H1 (cell line): ENCODE measurements at regions not wholly inside any gene's neighbourhood (a gene's known extent, or its start where the extent isn't known, plus 50 kb on each side); places are given as distances from the start of the nearest gene placed in this dataset.

ENCODE experiments used
- CTCF ChIA-PET: fragments of 300-600 bp; sonication (Branson Sonifier 250); formaldehyde crosslinking; loops from one replicate; lab custom pipeline; 2021; ENCODE audit not compliant: partially characterized antibody; lab: Charles Lee
- POLR2A ChIA-PET: fragments of 300-600 bp; sonication (Branson Sonifier 250); formaldehyde crosslinking; loops from one replicate; lab custom pipeline; 2021; ENCODE audit warnings: inconsistent platforms; ENCODE audit not compliant: partially characterized antibody; lab: Charles Lee
- DNase-seq, 2 experiments: peaks; one replicate each; pipeline versions ENCODE4 v3.0.0 to v3.0.0-alpha.2; 2010 to 2022; ENCODE audit warnings: low spot score in 2 of 2, low read depth in 1 of 2, mixed read lengths in 1 of 2
- FAIRE-seq: peaks from 2 replicates; lab custom pipeline; 2011; peaks lifted over from hg19 to GRCh38; lab: Jason Lieb, UNC
- H2AFZ ChIP-seq: 2 replicates; pipeline ENCODE4 v1.8.1; 2012; ENCODE audit warnings: low read length, inconsistent platforms
- H2AK5ac ChIP-seq: 2 replicates; pipeline ENCODE4 v1.6.1; 2013; ENCODE audit warnings: low read depth, low read length
- H2BK120ac ChIP-seq: replicated peaks from 2 replicates; pipeline ENCODE3; 2013; ENCODE audit warnings: low read depth, low read length, inconsistent platforms
- H2BK12ac ChIP-seq: 2 replicates; pipeline ENCODE4 v1.6.1; 2013; ENCODE audit warnings: low read depth, low read length
- H2BK15ac ChIP-seq: 2 replicates; pipeline ENCODE4 v1.6.1; 2013; ENCODE audit warnings: low read length
- H2BK20ac ChIP-seq: 2 replicates; pipeline ENCODE4 v1.6.1; 2013; ENCODE audit warnings: low read length
- H2BK5ac ChIP-seq: 2 replicates; pipeline ENCODE4 v1.6.1; 2013; ENCODE audit warnings: low read depth, low read length
- H3K14ac ChIP-seq: 2 replicates; pipeline ENCODE4 v1.6.1; 2013; ENCODE audit warnings: inconsistent platforms; ENCODE audit not compliant: insufficient read length
- H3K18ac ChIP-seq: 2 replicates; pipeline ENCODE4 v1.6.1; 2013; ENCODE audit warnings: low read length; ENCODE audit errors: extremely low read depth
- H3K23ac ChIP-seq: 2 replicates; pipeline ENCODE4 v1.6.1; 2013; ENCODE audit warnings: inconsistent platforms; ENCODE audit not compliant: insufficient read length
- H3K23me2 ChIP-seq: 2 replicates; pipeline ENCODE4 v1.6.1; 2013; ENCODE audit warnings: low read depth, low read length
- H3K27ac ChIP-seq: 2 replicates; pipeline ENCODE4 v1.6.1; 2011; ENCODE audit warnings: low read depth, low read length, inconsistent platforms
- H3K27me3 ChIP-seq, 4 experiments: replicated peaks in 1 of 4; 1 replicate in 1 of 4; 2 replicates in 3 of 4; pipeline versions ENCODE4 v1.6.1 to v1.8.1; 2011 to 2013; ENCODE audit warnings: low read length in 3 of 4, mild to moderate bottlenecking in 3 of 4, inconsistent platforms in 2 of 4, mixed read lengths in 2 of 4, moderate library complexity in 1 of 4; ENCODE audit not compliant: control insufficient read depth in 3 of 4, insufficient read depth in 3 of 4; ENCODE audit errors: extremely low read depth in 1 of 4
- H3K36me3 ChIP-seq, 4 experiments: 2 replicates each; pipeline versions ENCODE4 v1.6.1 to v1.8.1; 2011 to 2013; ENCODE audit warnings: mild to moderate bottlenecking in 4 of 4, low read length in 3 of 4, moderate library complexity in 2 of 4, control low read depth in 1 of 4, inconsistent platforms in 1 of 4; ENCODE audit not compliant: insufficient read depth in 4 of 4, control insufficient read depth in 2 of 4
- H3K4ac ChIP-seq: replicated peaks from 2 replicates; pipeline ENCODE3; 2013; ENCODE audit warnings: low read length, low read depth, mixed read lengths, inconsistent platforms; ENCODE audit not compliant: insufficient read length
- H3K4me1 ChIP-seq, 4 experiments: replicated peaks in 1 of 4; 1 replicate in 1 of 4; 2 replicates in 3 of 4; pipeline versions ENCODE4 v1.6.1 to v1.8.1; 2011 to 2013; ENCODE audit warnings: low read length in 3 of 4, inconsistent platforms in 2 of 4, mixed read lengths in 1 of 4; ENCODE audit not compliant: insufficient read depth in 4 of 4, control insufficient read depth in 3 of 4
- H3K4me2 ChIP-seq, 2 experiments: 2 replicates each; pipeline versions ENCODE4 v1.6.1 to v1.8.1; 2011 to 2013; ENCODE audit warnings: low read depth in 2 of 2, low read length in 2 of 2, control low read depth in 1 of 2, inconsistent platforms in 1 of 2, mild to moderate bottlenecking in 1 of 2; ENCODE audit not compliant: insufficient read depth in 1 of 2
- H3K4me3 ChIP-seq, 4 experiments: fragments of 200-600, 300-600 bp in 1 of 4; sonication (generic), shearing (Covaris generic), sonication (Bioruptor Twin) in 1 of 4; 2 replicates each; pipeline versions ENCODE4 v1.5.1 to v1.8.1; 2011 to 2016; ENCODE audit warnings: low read length in 4 of 4, low read depth in 3 of 4, control low read depth in 2 of 4, inconsistent platforms in 2 of 4, mild to moderate bottlenecking in 2 of 4, mixed read lengths in 1 of 4, moderate library complexity in 1 of 4; ENCODE audit not compliant: insufficient read depth in 2 of 4; ENCODE audit errors: extremely low read depth in 1 of 4
- H3K56ac ChIP-seq: replicated peaks from 2 replicates; pipeline ENCODE3; 2013; ENCODE audit warnings: low read depth, mild to moderate bottlenecking, mixed read lengths, low read length, inconsistent platforms; ENCODE audit not compliant: insufficient read length
- H3K79me1 ChIP-seq: 2 replicates; pipeline ENCODE4 v1.6.1; 2013; ENCODE audit warnings: low read depth, low read length, control low read depth
- H3K79me2 ChIP-seq, 2 experiments: 2 replicates each; pipeline versions ENCODE4 v1.6.1 to v1.8.1; 2012 to 2013; ENCODE audit warnings: low read length in 2 of 2, mild to moderate bottlenecking in 2 of 2, inconsistent platforms in 1 of 2; ENCODE audit not compliant: insufficient read depth in 2 of 2, control insufficient read depth in 1 of 2
- H3K9ac ChIP-seq, 4 experiments: replicated peaks in 1 of 4; 1 replicate in 1 of 4; 2 replicates in 3 of 4; pipeline versions ENCODE4 v1.6.1 to v1.8.1; 2011 to 2013; ENCODE audit warnings: low read depth in 3 of 4, low read length in 3 of 4, control low read depth in 2 of 4, mild to moderate bottlenecking in 2 of 4, moderate library complexity in 2 of 4, inconsistent platforms in 1 of 4; ENCODE audit errors: extremely low read depth in 1 of 4
- H3K9me3 ChIP-seq, 2 experiments: 2 replicates each; pipeline versions ENCODE4 v1.6.1 to v1.8.1; 2012 to 2013; ENCODE audit warnings: mild to moderate bottlenecking in 2 of 2, moderate library complexity in 2 of 2, control low read depth in 1 of 2, inconsistent platforms in 1 of 2, low read depth in 1 of 2, low read length in 1 of 2, mixed read lengths in 1 of 2; ENCODE audit not compliant: insufficient read depth in 2 of 2
- H4K20me1 ChIP-seq, 2 experiments: replicated peaks in 1 of 2; 2 replicates each; pipeline versions ENCODE3 to v1.8.1; 2011 to 2013; ENCODE audit warnings: inconsistent platforms in 2 of 2, low read length in 2 of 2, mild to moderate bottlenecking in 1 of 2; ENCODE audit not compliant: insufficient read depth in 2 of 2, control insufficient read depth in 1 of 2
- H4K5ac ChIP-seq: 2 replicates; pipeline ENCODE4 v1.6.1; 2013; ENCODE audit warnings: low read length, low read depth, mixed read lengths, inconsistent platforms; ENCODE audit not compliant: insufficient read length
- H4K8ac ChIP-seq: 2 replicates; pipeline ENCODE4 v1.8.0; 2013; ENCODE audit warnings: mild to moderate bottlenecking, moderate library complexity, low read length, inconsistent platforms; ENCODE audit not compliant: insufficient read depth; ENCODE audit errors: extremely low read depth
- H4K91ac ChIP-seq: replicated peaks from 2 replicates; pipeline ENCODE3; 2013; ENCODE audit warnings: low read length, mixed read lengths, inconsistent platforms; ENCODE audit not compliant: insufficient read length
- BCL11A ChIP-seq, 2 experiments: IDR thresholded peaks; one replicate each; pipeline ENCODE4 v1.6.1; 2011; ENCODE audit warnings: low read depth in 2 of 2, low read length in 2 of 2, mild to moderate bottlenecking in 2 of 2
- EP300 ChIP-seq, 2 experiments: IDR thresholded peaks; 1 replicate in 1 of 2; 2 replicates in 1 of 2; pipeline ENCODE4 v1.6.1; 2011 to 2012; ENCODE audit warnings: low read depth in 2 of 2, low read length in 2 of 2, mild to moderate bottlenecking in 2 of 2, borderline replicate concordance in 1 of 2, inconsistent platforms in 1 of 2, moderate library complexity in 1 of 2
- SIN3A ChIP-seq, 2 experiments: IDR thresholded peaks in 1 of 2; conservative IDR thresholded peaks in 1 of 2; 2 replicates each; pipeline ENCODE4 v1.6.1; 2011 to 2012; ENCODE audit warnings: low read length in 2 of 2, improper control_type of control experiment in 1 of 2, low read depth in 1 of 2, mild to moderate bottlenecking in 1 of 2
- WGBS, 2 experiments: shearing (Covaris generic) in 1 of 2; methylation state at CpG; one replicate each; pipeline versions ENCODE4 v1.1.6 to v1.1.7; 2013 to 2015; ENCODE audit warnings: low lambda C conversion rate in 2 of 2, mixed read lengths in 2 of 2, inconsistent platforms in 1 of 2, low coverage in 1 of 2, missing lambda C conversion rate in 1 of 2; ENCODE audit not compliant: insufficient replicate concordance in 2 of 2, insufficient coverage in 1 of 2, insufficient read length in 1 of 2; ENCODE audit errors: extremely low coverage in 1 of 2, missing lambda C conversion rate in 1 of 2; 5-methylcytosine and 5-hydroxymethylcytosine counted together

GRCh38 chr5:118006219-118006618, 982.1 kb downstream of the DTWD2 start:
- H2AFZ ChIP-seq: no peak overlapping the region
- H3K4me3 ChIP-seq: no peak overlapping the region
- no peak overlapping the region for H2BK120ac ChIP-seq
- no peak overlapping the region for H3K14ac ChIP-seq
- no peaks in the 10 kb centered on the region for H3K4me1 ChIP-seq
- no peak overlapping the region for H3K4me2 ChIP-seq
- H3K27ac ChIP-seq: no peak overlapping the region
- no peaks in the 10 kb centered on the region for H4K20me1 ChIP-seq
- no peak for TF ChIP-seq SIN3A (conservative IDR thresholded peaks at IDR 0.05 in 1 of 2, IDR thresholded peaks at IDR 0.05 in 1 of 2; ENCODE audit: low read depth in 1 of 2, low read length in 2 of 2)
- no peak for TF ChIP-seq BCL11A (IDR thresholded peaks at IDR 0.05; ENCODE audit: low read depth in 2 of 2, low read length in 2 of 2)
- no peak for TF ChIP-seq EP300 (IDR thresholded peaks at IDR 0.05; ENCODE audit: borderline replicate concordance in 1 of 2, low read depth in 2 of 2, low read length in 2 of 2)
- no peaks in the 10 kb centered on the region for H3K36me3 ChIP-seq
- H2BK15ac ChIP-seq: no peak overlapping the region
- no peak overlapping the region for H2BK20ac ChIP-seq
- H4K8ac ChIP-seq: no peak overlapping the region
- H3K79me2 ChIP-seq: no peaks in the 10 kb centered on the region
- FAIRE-seq (no peak), DNase-seq (no peak)
- no peak overlapping the region for H3K4ac ChIP-seq
- no peak overlapping the region for H2AK5ac ChIP-seq
- H3K9ac ChIP-seq: no peak overlapping the region
- no peaks in the 10 kb centered on the region for H3K9me3 ChIP-seq
- no peaks in the 10 kb centered on the region; the same call in 1 of the 2 replicates for H3K23me2 ChIP-seq
- no peak overlapping the region for H4K91ac ChIP-seq
- no peak overlapping the region for H4K5ac ChIP-seq
- no peak overlapping the region for H3K56ac ChIP-seq
- WGBS, 2 experiments: 79% methylated on average over 1 of the region's 1 CpG; no CpG with 5 or more reads in 1 of the 2 experiments
- no peak overlapping the region for H2BK12ac ChIP-seq
- no peak overlapping the region for H2BK5ac ChIP-seq
- ChIA-PET CTCF (interaction anchor here (0.5 kb wide), 1 partner anchor 547 kb away, joined by 3 read pairs; no protein-coding TSS in a partner anchor), POLR2A (no interaction called here)
- H3K23ac ChIP-seq: no peak overlapping the region
- H3K27me3 ChIP-seq: no peaks in the 10 kb centered on the region
- no peak overlapping the region for H3K18ac ChIP-seq
- no peaks in the 10 kb centered on the region for H3K79me1 ChIP-seq
